DND-41 (cell line): ENCODE measurements at regions not wholly inside any gene's neighbourhood (a gene's known extent, or its start where the extent isn't known, plus 50 kb on each side); places are given as distances from the start of the nearest gene placed in this dataset.

Experiments
- ATAC-seq: fragments of 200-7000 bp; cut with Tn5 transposase; 3 replicates; pipeline ENCODE4 v1.9.1; 2021; ENCODE audit warnings: low read depth; ENCODE audit not compliant: insufficient read depth
- DNase-seq: peaks from one replicate; pipeline ENCODE4 v3.0.0-alpha.2; 2020
- H2AFZ ChIP-seq: 2 replicates; pipeline ENCODE4 v1.6.0; 2012; ENCODE audit warnings: low read depth, low read length
- H3K27ac ChIP-seq: 2 replicates; pipeline ENCODE4 v1.5.1; 2012; ENCODE audit warnings: low read length, inconsistent platforms
- H3K27me3 ChIP-seq: fragments of 200-600 bp; sonication (generic); 2 replicates; pipeline ENCODE4 v1.6.0; 2012; ENCODE audit warnings: low read length, mild to moderate bottlenecking, inconsistent platforms; ENCODE audit not compliant: insufficient read depth, poor library complexity
- H3K36me3 ChIP-seq: 2 replicates; pipeline ENCODE4 v1.5.1; 2012; ENCODE audit warnings: low read length, inconsistent platforms; ENCODE audit not compliant: insufficient read depth
- H3K4me1 ChIP-seq: 2 replicates; pipeline ENCODE4 v1.5.1; 2012; ENCODE audit warnings: mild to moderate bottlenecking, low read length; ENCODE audit not compliant: insufficient read depth
- H3K4me2 ChIP-seq: 2 replicates; pipeline ENCODE4 v1.6.0; 2012; ENCODE audit warnings: mild to moderate bottlenecking, moderate library complexity, low read length, inconsistent platforms; ENCODE audit not compliant: insufficient read depth
- H3K4me3 ChIP-seq, 2 experiments: fragments of 200-600 bp in 1 of 2; shearing (Covaris generic) in 1 of 2; 2 replicates each; pipeline ENCODE4 v1.5.1; 2012 to 2016; ENCODE audit warnings: inconsistent platforms in 2 of 2, low read length in 2 of 2, mild to moderate bottlenecking in 2 of 2, low read depth in 1 of 2, moderate library complexity in 1 of 2
- H3K79me2 ChIP-seq: 2 replicates; pipeline ENCODE4 v1.6.0; 2012; ENCODE audit warnings: low read length, inconsistent platforms; ENCODE audit not compliant: insufficient read depth
- H3K9ac ChIP-seq: 2 replicates; pipeline ENCODE4 v1.6.0; 2012; ENCODE audit warnings: low read depth, mild to moderate bottlenecking, inconsistent platforms, low read length, moderate library complexity
- H3K9me3 ChIP-seq: 2 replicates; pipeline ENCODE4 v1.5.1; 2012; ENCODE audit warnings: low read length, moderate library complexity, mild to moderate bottlenecking, inconsistent platforms; ENCODE audit not compliant: insufficient read depth, severe bottlenecking
- H4K20me1 ChIP-seq: 2 replicates; pipeline ENCODE4 v1.6.0; 2012; ENCODE audit warnings: low read length; ENCODE audit not compliant: insufficient read depth
- EZH2 ChIP-seq: IDR thresholded peaks from 3 replicates; pipeline ENCODE4 v1.6.1; 2012; ENCODE audit warnings: borderline replicate concordance, low read depth, mild to moderate bottlenecking, moderate library complexity, low read length, inconsistent platforms; ENCODE audit not compliant: severe bottlenecking
- TF ChIP-seq, protein P1 (sequence below): IDR thresholded peaks from 2 replicates; pipeline ENCODE4 v1.5.1; 2012; ENCODE audit warnings: borderline replicate concordance, low read length, moderate library complexity, mild to moderate bottlenecking; ENCODE audit not compliant: poor library complexity, severe bottlenecking; ENCODE audit errors: extremely low read depth

DNA sequence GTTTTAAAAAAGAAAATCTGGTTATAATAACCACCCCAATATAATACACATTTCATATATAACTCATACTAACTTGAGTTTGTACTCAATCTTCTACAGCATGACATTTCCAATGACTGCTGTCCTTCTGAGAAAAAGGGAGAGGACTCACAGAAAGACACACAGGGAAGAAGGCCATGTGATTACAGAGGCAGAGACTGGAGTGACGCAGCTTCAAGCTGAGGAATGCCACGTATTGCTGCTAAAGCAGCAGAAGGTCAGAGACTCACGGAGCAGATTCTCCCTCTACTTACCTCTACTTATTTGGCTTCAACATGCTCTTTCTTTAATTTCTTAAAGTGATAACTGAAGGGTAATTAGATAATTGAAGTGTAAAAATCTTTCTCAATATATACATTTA lies 753.5 kb upstream of the PKDCC start:
- no peak overlapping the region for H3K4me3 ChIP-seq
- no peak overlapping the region for H3K4me2 ChIP-seq
- no peaks in the 10 kb centered on the region for H3K27me3 ChIP-seq
- TF ChIP-seq EZH2, result no peak
- TF ChIP-seq, protein P1, sequence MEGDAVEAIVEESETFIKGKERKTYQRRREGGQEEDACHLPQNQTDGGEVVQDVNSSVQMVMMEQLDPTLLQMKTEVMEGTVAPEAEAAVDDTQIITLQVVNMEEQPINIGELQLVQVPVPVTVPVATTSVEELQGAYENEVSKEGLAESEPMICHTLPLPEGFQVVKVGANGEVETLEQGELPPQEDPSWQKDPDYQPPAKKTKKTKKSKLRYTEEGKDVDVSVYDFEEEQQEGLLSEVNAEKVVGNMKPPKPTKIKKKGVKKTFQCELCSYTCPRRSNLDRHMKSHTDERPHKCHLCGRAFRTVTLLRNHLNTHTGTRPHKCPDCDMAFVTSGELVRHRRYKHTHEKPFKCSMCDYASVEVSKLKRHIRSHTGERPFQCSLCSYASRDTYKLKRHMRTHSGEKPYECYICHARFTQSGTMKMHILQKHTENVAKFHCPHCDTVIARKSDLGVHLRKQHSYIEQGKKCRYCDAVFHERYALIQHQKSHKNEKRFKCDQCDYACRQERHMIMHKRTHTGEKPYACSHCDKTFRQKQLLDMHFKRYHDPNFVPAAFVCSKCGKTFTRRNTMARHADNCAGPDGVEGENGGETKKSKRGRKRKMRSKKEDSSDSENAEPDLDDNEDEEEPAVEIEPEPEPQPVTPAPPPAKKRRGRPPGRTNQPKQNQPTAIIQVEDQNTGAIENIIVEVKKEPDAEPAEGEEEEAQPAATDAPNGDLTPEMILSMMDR, result no peak
- H3K36me3 ChIP-seq, result no peaks in the 10 kb centered on the region
- ATAC-seq (no peak), DNase-seq (no peak)
- no peak overlapping the region for H3K27ac ChIP-seq
- no peaks in the 10 kb centered on the region for H3K4me1 ChIP-seq
- no peaks in the 10 kb centered on the region for H3K79me2 ChIP-seq
- H3K9ac ChIP-seq, result no peak overlapping the region
- H2AFZ ChIP-seq, result peak overlapping the region; percentile 54; the same call in 1 of the 2 replicates
- no peaks in the 10 kb centered on the region for H4K20me1 ChIP-seq
- H3K9me3 ChIP-seq, result no peaks in the 10 kb centered on the region

DNA sequence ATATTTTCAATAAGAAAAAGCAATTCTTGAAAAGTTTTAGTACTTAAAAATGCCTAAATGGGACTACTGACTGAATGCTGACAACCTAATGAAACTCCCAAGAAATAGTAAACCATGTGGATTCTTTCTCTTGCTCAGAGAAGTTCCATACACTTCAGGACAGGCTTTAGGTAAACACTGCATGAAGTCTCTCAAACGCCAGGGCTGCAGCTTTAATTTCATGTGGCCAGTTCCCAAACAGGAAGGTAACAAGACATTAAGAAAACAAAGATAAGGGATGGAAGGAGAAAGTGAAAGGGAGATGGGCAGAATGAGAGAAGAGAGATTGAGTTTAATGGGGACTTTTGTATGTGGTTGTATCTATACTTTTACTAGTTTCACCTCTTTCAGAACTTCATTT lies 734.7 kb upstream of the PKDCC start:
- Histone ChIP-seq H3K9ac (no peak overlapping the region), H2AFZ (no peak overlapping the region; the same call in 1 of the 2 replicates), H3K79me2 (no peaks in the 10 kb centered on the region), H3K27ac (no peak overlapping the region), H3K9me3 (no peaks in the 10 kb centered on the region), H3K36me3 (no peaks in the 10 kb centered on the region), H3K27me3 (no peaks in the 10 kb centered on the region), H3K4me1 (no peaks in the 10 kb centered on the region), H4K20me1 (no peaks in the 10 kb centered on the region), H3K4me3 (no peak overlapping the region), H3K4me2 (no peak overlapping the region)
- no peak for TF ChIP-seq EZH2
- TF ChIP-seq, protein P1, result no peak
- DNase-seq (no peak), ATAC-seq (no peak)

DNA sequence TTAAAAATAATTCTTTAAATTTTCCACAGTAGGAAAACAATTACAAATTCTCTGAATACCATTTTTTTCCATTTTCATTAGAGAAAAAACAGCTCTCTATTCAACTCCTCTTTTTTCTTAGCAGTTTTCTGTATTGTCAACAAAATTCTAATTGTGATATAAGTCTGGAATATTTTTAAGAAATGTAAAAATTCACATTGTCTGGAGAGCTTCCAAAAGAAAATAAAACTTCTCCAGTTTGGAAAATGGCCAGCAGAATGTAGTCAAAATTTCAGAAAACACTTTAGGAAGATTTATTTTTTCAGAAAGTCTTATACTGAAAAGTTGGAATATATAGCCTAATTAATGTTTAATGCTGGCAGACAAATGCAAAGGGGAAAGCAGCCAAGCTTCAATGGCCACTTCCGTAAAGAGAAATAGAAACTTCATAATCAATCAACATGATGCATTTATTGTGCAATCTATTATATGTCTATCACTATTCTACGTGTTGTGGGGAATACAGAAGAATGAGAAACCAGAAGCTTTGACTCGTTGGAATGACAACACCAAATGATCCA lies 733.2 kb upstream of the PKDCC start:
- no peak for DNase-seq
- no peak overlapping the region for H3K9ac ChIP-seq
- no peaks in the 10 kb centered on the region for H3K9me3 ChIP-seq
- no peaks in the 10 kb centered on the region for H3K36me3 ChIP-seq
- H3K79me2 ChIP-seq, result no peaks in the 10 kb centered on the region
- H3K27me3 ChIP-seq, result no peaks in the 10 kb centered on the region
- no peak overlapping the region for H2AFZ ChIP-seq
- H3K27ac ChIP-seq, result no peak overlapping the region
- no peaks in the 10 kb centered on the region for H4K20me1 ChIP-seq
- ATAC-seq, result no peak
- no peak overlapping the region for H3K4me3 ChIP-seq
- H3K4me1 ChIP-seq, result no peaks in the 10 kb centered on the region
- H3K4me2 ChIP-seq, result no peak overlapping the region
- TF ChIP-seq EZH2, result no peak
- TF ChIP-seq, protein P1, result no peak
